ENCODE measurements at regions not wholly inside any gene's neighbourhood (a gene's known extent, or its start where the extent isn't known, plus 50 kb on each side); places are given as distances from the start of the nearest gene placed in this dataset.

DNA sequence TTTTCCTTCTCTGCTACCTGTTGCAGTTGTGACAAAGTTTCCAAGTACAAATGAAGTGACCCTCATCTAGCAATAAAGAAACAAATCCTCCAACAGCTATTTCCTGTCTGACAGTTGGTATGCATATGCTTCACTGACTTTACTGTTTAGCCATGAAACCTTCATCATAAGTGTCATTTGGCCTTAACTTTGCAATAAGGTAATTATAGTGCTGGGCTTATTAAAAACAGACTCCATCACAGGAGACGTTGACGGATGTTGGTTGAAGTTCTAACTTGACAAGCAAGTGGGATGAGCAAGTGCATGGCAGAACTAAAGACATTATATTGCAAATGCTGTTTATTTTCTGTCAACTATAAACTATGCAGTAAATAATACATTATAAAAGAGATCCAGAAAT is 425.2 kb downstream of the RPS29 start:
- H3K79me2 ChIP-seq (ENCODE audit: control insufficient read depth, insufficient read depth, low read length), result no peaks in the 10 kb centered on the region
- H3K9ac ChIP-seq (ENCODE audit: low read length), result no peak overlapping the region
- H4K20me1 ChIP-seq (ENCODE audit: control insufficient read depth, insufficient read depth, low read length, poor library complexity, severe bottlenecking), result no peaks in the 10 kb centered on the region
- Mint-ChIP-seq H3K9me3 (ENCODE audit: insufficient read depth) (no peaks in the 10 kb centered on the region), H3K27me3 (no peaks in the 10 kb centered on the region), H3K27ac (no peak overlapping the region), H3K4me3 (no peak overlapping the region), H3K4me1 (peaks cover 24% of the 10 kb centered on the region)
- H2AFZ ChIP-seq (ENCODE audit: insufficient read depth, low read depth, low read length, poor library complexity, severe bottlenecking), result no peak overlapping the region
- H3K36me3 ChIP-seq (replicated peaks in 1 of 2; ENCODE audit: control extremely low read depth in 1 of 2, control insufficient read depth in 1 of 2, extremely low read depth in 1 of 2, insufficient read depth in 2 of 2, low read length in 1 of 2), result no peaks in the 10 kb centered on the region
- H3K4me2 ChIP-seq (replicated peaks; ENCODE audit: low read depth, low read length, poor library complexity, severe bottlenecking), result no peak overlapping the region
- H3K4me3 ChIP-seq (ENCODE audit: control extremely low read depth in 1 of 5, extremely low read depth in 1 of 5, insufficient read depth in 1 of 5, low read depth in 2 of 5, low read length in 4 of 5), result no peak overlapping the region
- H3K27me3 ChIP-seq (replicated peaks in 1 of 4; ENCODE audit: control extremely low read depth in 1 of 4, control insufficient read depth in 3 of 4, insufficient read depth in 4 of 4, low read length in 3 of 4), result no peaks in the 10 kb centered on the region
- intact Hi-C loops (cut with micrococcal nuclease), result no loop called here
- no peaks in the 10 kb centered on the region for H3K9me3 ChIP-seq (ENCODE audit: control extremely low read depth in 1 of 3, control insufficient read depth in 2 of 3, insufficient read depth in 1 of 3, low read length in 2 of 3)
- ChIA-PET POLR2A (no interaction called here), CTCF (no interaction called here)
- DNase-seq, result no peak
- peaks cover 10 to 17% of the 10 kb centered on the region in 2 donors for H3K4me1 ChIP-seq (ENCODE audit: control insufficient read depth in 2 of 2, insufficient read depth in 2 of 2, low read length in 2 of 2)
- WGBS (ENCODE audit: insufficient coverage), result no CpG with 5 or more reads among the region's 2 CpGs
- no peak for ATAC-seq (ENCODE audit: low read depth)
- no peak overlapping the region for H3K27ac ChIP-seq (ENCODE audit: low read length in 2 of 2)
- TF ChIP-seq EZH2 (IDR thresholded peaks at IDR 0.05; ENCODE audit: borderline replicate concordance, insufficient read depth, low read depth, low read length, poor library complexity, severe bottlenecking), result no peak
- TF ChIP-seq, protein P1, sequence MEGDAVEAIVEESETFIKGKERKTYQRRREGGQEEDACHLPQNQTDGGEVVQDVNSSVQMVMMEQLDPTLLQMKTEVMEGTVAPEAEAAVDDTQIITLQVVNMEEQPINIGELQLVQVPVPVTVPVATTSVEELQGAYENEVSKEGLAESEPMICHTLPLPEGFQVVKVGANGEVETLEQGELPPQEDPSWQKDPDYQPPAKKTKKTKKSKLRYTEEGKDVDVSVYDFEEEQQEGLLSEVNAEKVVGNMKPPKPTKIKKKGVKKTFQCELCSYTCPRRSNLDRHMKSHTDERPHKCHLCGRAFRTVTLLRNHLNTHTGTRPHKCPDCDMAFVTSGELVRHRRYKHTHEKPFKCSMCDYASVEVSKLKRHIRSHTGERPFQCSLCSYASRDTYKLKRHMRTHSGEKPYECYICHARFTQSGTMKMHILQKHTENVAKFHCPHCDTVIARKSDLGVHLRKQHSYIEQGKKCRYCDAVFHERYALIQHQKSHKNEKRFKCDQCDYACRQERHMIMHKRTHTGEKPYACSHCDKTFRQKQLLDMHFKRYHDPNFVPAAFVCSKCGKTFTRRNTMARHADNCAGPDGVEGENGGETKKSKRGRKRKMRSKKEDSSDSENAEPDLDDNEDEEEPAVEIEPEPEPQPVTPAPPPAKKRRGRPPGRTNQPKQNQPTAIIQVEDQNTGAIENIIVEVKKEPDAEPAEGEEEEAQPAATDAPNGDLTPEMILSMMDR (IDR thresholded peaks at IDR 0.05), result no peak

- H3K36me3 ChIP-seq (replicated peaks in 1 of 2; ENCODE audit: control extremely low read depth in 1 of 2, control insufficient read depth in 1 of 2, extremely low read depth in 1 of 2, insufficient read depth in 2 of 2, low read length in 1 of 2), result no peaks in the 10 kb centered on the region
- DNase-seq (no peak), ATAC-seq (ENCODE audit: low read depth) (no peak)
- no peak overlapping the region for H3K27ac ChIP-seq (ENCODE audit: low read length in 2 of 2)
- H3K4me2 ChIP-seq (replicated peaks; ENCODE audit: low read depth, low read length, poor library complexity, severe bottlenecking), result no peak overlapping the region
- H3K4me3 ChIP-seq (ENCODE audit: control extremely low read depth in 1 of 5, extremely low read depth in 1 of 5, insufficient read depth in 1 of 5, low read depth in 2 of 5, low read length in 4 of 5), result no peak overlapping the region
- no peak overlapping the region for H3K9ac ChIP-seq (ENCODE audit: low read length)
- TF ChIP-seq EZH2 (IDR thresholded peaks at IDR 0.05; ENCODE audit: borderline replicate concordance, insufficient read depth, low read depth, low read length, poor library complexity, severe bottlenecking), result no peak
- TF ChIP-seq, protein P1 (IDR thresholded peaks at IDR 0.05), result no peak
- no peaks in the 10 kb centered on the region for H3K27me3 Mint-ChIP-seq
- no peaks in the 10 kb centered on the region for H3K9me3 Mint-ChIP-seq (ENCODE audit: insufficient read depth)
- no peak overlapping the region for H2AFZ ChIP-seq (ENCODE audit: insufficient read depth, low read depth, low read length, poor library complexity, severe bottlenecking)
- ChIA-PET CTCF (no interaction called here), POLR2A (no interaction called here)
- H3K4me1 ChIP-seq (ENCODE audit: control insufficient read depth in 2 of 2, insufficient read depth in 2 of 2, low read length in 2 of 2), result peaks cover 10 to 17% of the 10 kb centered on the region in 2 donors
- H3K27ac Mint-ChIP-seq, result no peak overlapping the region
- H3K4me1 Mint-ChIP-seq, result peaks cover 24% of the 10 kb centered on the region
- intact Hi-C loops (cut with micrococcal nuclease), result no loop called here
- H3K9me3 ChIP-seq (ENCODE audit: control extremely low read depth in 1 of 3, control insufficient read depth in 2 of 3, insufficient read depth in 1 of 3, low read length in 2 of 3), result no peaks in the 10 kb centered on the region
- H3K27me3 ChIP-seq (replicated peaks in 1 of 4; ENCODE audit: control extremely low read depth in 1 of 4, control insufficient read depth in 3 of 4, insufficient read depth in 4 of 4, low read length in 3 of 4), result no peaks in the 10 kb centered on the region
- no peak overlapping the region for H3K4me3 Mint-ChIP-seq
- H3K79me2 ChIP-seq (ENCODE audit: control insufficient read depth, insufficient read depth, low read length), result no peaks in the 10 kb centered on the region
- H4K20me1 ChIP-seq (ENCODE audit: control insufficient read depth, insufficient read depth, low read length, poor library complexity, severe bottlenecking), result no peaks in the 10 kb centered on the region
Observed at GRCh38 chr14:49159081-49159480, 427.1 kb downstream of the RPS29 start.
